ENCODE measurements at regions not wholly inside any gene's neighbourhood (a gene's known extent, or its start where the extent isn't known, plus 50 kb on each side); places are given as distances from the start of the nearest gene placed in this dataset.

- DNase-seq (ENCODE audit: low read depth in 2 of 2, low spot score in 1 of 2): no peak
Measured at GRCh38 chr21:36532769-36533467, 53.0 kb upstream of the CLDN14 start.

- DNase-seq (ENCODE audit: low read depth in 2 of 2, low spot score in 1 of 2): no peak
Measured at GRCh38 chr21:36533468-36533848, 53.5 kb upstream of the CLDN14 start.

- DNase-seq (ENCODE audit: low read depth in 2 of 2, low spot score in 1 of 2): no peak
Measured at GRCh38 chr21:36534656-36535055, 54.7 kb upstream of the CLDN14 start.

GRCh38 chr21:36535618-36536241 is 55.8 kb upstream of the CLDN14 start:
- DNase-seq (ENCODE audit: low read depth in 2 of 2, low spot score in 1 of 2): no peak

- no peak for DNase-seq (ENCODE audit: low read depth in 2 of 2, low spot score in 1 of 2)
Measured at GRCh38 chr21:36538761-36539160, 58.8 kb upstream of the CLDN14 start.

- no peak for DNase-seq (ENCODE audit: low read depth in 2 of 2, low spot score in 1 of 2)
Measured at GRCh38 chr21:36539434-36540150, 59.7 kb upstream of the CLDN14 start.

GRCh38 chr21:36540700-36541099 is 60.8 kb upstream of the CLDN14 start:
- DNase-seq (ENCODE audit: low read depth in 2 of 2, low spot score in 1 of 2): no peak

GRCh38 chr21:36541721-36542139 is 61.8 kb upstream of the CLDN14 start:
- no peak for DNase-seq (ENCODE audit: low read depth in 2 of 2, low spot score in 1 of 2)

GRCh38 chr21:36542312-36543101 is 62.6 kb upstream of the CLDN14 start:
- no peak for DNase-seq (ENCODE audit: low read depth in 2 of 2, low spot score in 1 of 2)

- no peak for DNase-seq (ENCODE audit: low read depth in 2 of 2, low spot score in 1 of 2)
Measured at GRCh38 chr21:36543924-36544323, 64.0 kb upstream of the CLDN14 start.

GRCh38 chr21:36544545-36544944 is 64.6 kb upstream of the CLDN14 start:
- DNase-seq (ENCODE audit: low read depth in 2 of 2, low spot score in 1 of 2): no peak

GRCh38 chr21:36545776-36546511 is 66.0 kb upstream of the CLDN14 start:
- no peak for DNase-seq (ENCODE audit: low read depth in 2 of 2, low spot score in 1 of 2)

GRCh38 chr21:36547464-36547863 is 67.5 kb upstream of the CLDN14 start:
- DNase-seq (ENCODE audit: low read depth in 2 of 2, low spot score in 1 of 2): no peak

- no peak for DNase-seq (ENCODE audit: low read depth in 2 of 2, low spot score in 1 of 2)
Measured at GRCh38 chr21:36548866-36549265, 68.9 kb upstream of the CLDN14 start.

GRCh38 chr21:36549470-36549869 is 69.5 kb upstream of the CLDN14 start:
- DNase-seq (ENCODE audit: low read depth in 2 of 2, low spot score in 1 of 2): no peak

- no peak for DNase-seq (ENCODE audit: low read depth in 2 of 2, low spot score in 1 of 2)
Measured at GRCh38 chr21:36550761-36551160, 70.8 kb upstream of the CLDN14 start.

GRCh38 chr21:36551321-36551720 is 71.4 kb upstream of the CLDN14 start:
- no peak for DNase-seq (ENCODE audit: low read depth in 2 of 2, low spot score in 1 of 2)

GRCh38 chr21:36551731-36552433 is 72.0 kb upstream of the CLDN14 start:
- no peak for DNase-seq (ENCODE audit: low read depth in 2 of 2, low spot score in 1 of 2)

GRCh38 chr21:36552434-36552785 is 72.5 kb upstream of the CLDN14 start:
- DNase-seq (ENCODE audit: low read depth in 2 of 2, low spot score in 1 of 2): no peak

GRCh38 chr21:36553406-36553805 is 73.5 kb upstream of the CLDN14 start:
- DNase-seq (ENCODE audit: low read depth in 2 of 2, low spot score in 1 of 2): no peak

All from stimulated activated CD8-positive, alpha-beta memory T cell treated with anti-CD3 and anti-CD28 coated beads, Interleukin-4, amount 100 ng/mL, for 1 hour (primary cell).